H1 (cell line): ENCODE measurements at regions not wholly inside any gene's neighbourhood (a gene's known extent, or its start where the extent isn't known, plus 50 kb on each side); places are given as distances from the start of the nearest gene placed in this dataset.

ENCODE experiments used
- CTCF ChIA-PET: fragments of 300-600 bp; sonication (Branson Sonifier 250); formaldehyde crosslinking; loops from one replicate; lab custom pipeline; 2021; ENCODE audit not compliant: partially characterized antibody; lab: Charles Lee
- POLR2A ChIA-PET: fragments of 300-600 bp; sonication (Branson Sonifier 250); formaldehyde crosslinking; loops from one replicate; lab custom pipeline; 2021; ENCODE audit warnings: inconsistent platforms; ENCODE audit not compliant: partially characterized antibody; lab: Charles Lee
- DNase-seq, 2 experiments: peaks; one replicate each; pipeline versions ENCODE4 v3.0.0 to v3.0.0-alpha.2; 2010 to 2022; ENCODE audit warnings: low spot score in 2 of 2, low read depth in 1 of 2, mixed read lengths in 1 of 2
- FAIRE-seq: peaks from 2 replicates; lab custom pipeline; 2011; peaks lifted over from hg19 to GRCh38; lab: Jason Lieb, UNC
- H2AFZ ChIP-seq: 2 replicates; pipeline ENCODE4 v1.8.1; 2012; ENCODE audit warnings: low read length, inconsistent platforms
- H2AK5ac ChIP-seq: 2 replicates; pipeline ENCODE4 v1.6.1; 2013; ENCODE audit warnings: low read depth, low read length
- H2BK120ac ChIP-seq: replicated peaks from 2 replicates; pipeline ENCODE3; 2013; ENCODE audit warnings: low read depth, low read length, inconsistent platforms
- H2BK12ac ChIP-seq: 2 replicates; pipeline ENCODE4 v1.6.1; 2013; ENCODE audit warnings: low read depth, low read length
- H2BK15ac ChIP-seq: 2 replicates; pipeline ENCODE4 v1.6.1; 2013; ENCODE audit warnings: low read length
- H2BK20ac ChIP-seq: 2 replicates; pipeline ENCODE4 v1.6.1; 2013; ENCODE audit warnings: low read length
- H2BK5ac ChIP-seq: 2 replicates; pipeline ENCODE4 v1.6.1; 2013; ENCODE audit warnings: low read depth, low read length
- H3K14ac ChIP-seq: 2 replicates; pipeline ENCODE4 v1.6.1; 2013; ENCODE audit warnings: inconsistent platforms; ENCODE audit not compliant: insufficient read length
- H3K18ac ChIP-seq: 2 replicates; pipeline ENCODE4 v1.6.1; 2013; ENCODE audit warnings: low read length; ENCODE audit errors: extremely low read depth
- H3K23ac ChIP-seq: 2 replicates; pipeline ENCODE4 v1.6.1; 2013; ENCODE audit warnings: inconsistent platforms; ENCODE audit not compliant: insufficient read length
- H3K23me2 ChIP-seq: 2 replicates; pipeline ENCODE4 v1.6.1; 2013; ENCODE audit warnings: low read depth, low read length
- H3K27ac ChIP-seq: 2 replicates; pipeline ENCODE4 v1.6.1; 2011; ENCODE audit warnings: low read depth, low read length, inconsistent platforms
- H3K27me3 ChIP-seq, 4 experiments: replicated peaks in 1 of 4; 1 replicate in 1 of 4; 2 replicates in 3 of 4; pipeline versions ENCODE4 v1.6.1 to v1.8.1; 2011 to 2013; ENCODE audit warnings: low read length in 3 of 4, mild to moderate bottlenecking in 3 of 4, inconsistent platforms in 2 of 4, mixed read lengths in 2 of 4, moderate library complexity in 1 of 4; ENCODE audit not compliant: control insufficient read depth in 3 of 4, insufficient read depth in 3 of 4; ENCODE audit errors: extremely low read depth in 1 of 4
- H3K36me3 ChIP-seq, 4 experiments: 2 replicates each; pipeline versions ENCODE4 v1.6.1 to v1.8.1; 2011 to 2013; ENCODE audit warnings: mild to moderate bottlenecking in 4 of 4, low read length in 3 of 4, moderate library complexity in 2 of 4, control low read depth in 1 of 4, inconsistent platforms in 1 of 4; ENCODE audit not compliant: insufficient read depth in 4 of 4, control insufficient read depth in 2 of 4
- H3K4ac ChIP-seq: replicated peaks from 2 replicates; pipeline ENCODE3; 2013; ENCODE audit warnings: low read length, low read depth, mixed read lengths, inconsistent platforms; ENCODE audit not compliant: insufficient read length
- H3K4me1 ChIP-seq, 4 experiments: replicated peaks in 1 of 4; 1 replicate in 1 of 4; 2 replicates in 3 of 4; pipeline versions ENCODE4 v1.6.1 to v1.8.1; 2011 to 2013; ENCODE audit warnings: low read length in 3 of 4, inconsistent platforms in 2 of 4, mixed read lengths in 1 of 4; ENCODE audit not compliant: insufficient read depth in 4 of 4, control insufficient read depth in 3 of 4
- H3K4me2 ChIP-seq, 2 experiments: 2 replicates each; pipeline versions ENCODE4 v1.6.1 to v1.8.1; 2011 to 2013; ENCODE audit warnings: low read depth in 2 of 2, low read length in 2 of 2, control low read depth in 1 of 2, inconsistent platforms in 1 of 2, mild to moderate bottlenecking in 1 of 2; ENCODE audit not compliant: insufficient read depth in 1 of 2
- H3K4me3 ChIP-seq, 4 experiments: fragments of 200-600, 300-600 bp in 1 of 4; sonication (generic), shearing (Covaris generic), sonication (Bioruptor Twin) in 1 of 4; 2 replicates each; pipeline versions ENCODE4 v1.5.1 to v1.8.1; 2011 to 2016; ENCODE audit warnings: low read length in 4 of 4, low read depth in 3 of 4, control low read depth in 2 of 4, inconsistent platforms in 2 of 4, mild to moderate bottlenecking in 2 of 4, mixed read lengths in 1 of 4, moderate library complexity in 1 of 4; ENCODE audit not compliant: insufficient read depth in 2 of 4; ENCODE audit errors: extremely low read depth in 1 of 4
- H3K56ac ChIP-seq: replicated peaks from 2 replicates; pipeline ENCODE3; 2013; ENCODE audit warnings: low read depth, mild to moderate bottlenecking, mixed read lengths, low read length, inconsistent platforms; ENCODE audit not compliant: insufficient read length
- H3K79me1 ChIP-seq: 2 replicates; pipeline ENCODE4 v1.6.1; 2013; ENCODE audit warnings: low read depth, low read length, control low read depth
- H3K79me2 ChIP-seq, 2 experiments: 2 replicates each; pipeline versions ENCODE4 v1.6.1 to v1.8.1; 2012 to 2013; ENCODE audit warnings: low read length in 2 of 2, mild to moderate bottlenecking in 2 of 2, inconsistent platforms in 1 of 2; ENCODE audit not compliant: insufficient read depth in 2 of 2, control insufficient read depth in 1 of 2
- H3K9ac ChIP-seq, 4 experiments: replicated peaks in 1 of 4; 1 replicate in 1 of 4; 2 replicates in 3 of 4; pipeline versions ENCODE4 v1.6.1 to v1.8.1; 2011 to 2013; ENCODE audit warnings: low read depth in 3 of 4, low read length in 3 of 4, control low read depth in 2 of 4, mild to moderate bottlenecking in 2 of 4, moderate library complexity in 2 of 4, inconsistent platforms in 1 of 4; ENCODE audit errors: extremely low read depth in 1 of 4
- H3K9me3 ChIP-seq, 2 experiments: 2 replicates each; pipeline versions ENCODE4 v1.6.1 to v1.8.1; 2012 to 2013; ENCODE audit warnings: mild to moderate bottlenecking in 2 of 2, moderate library complexity in 2 of 2, control low read depth in 1 of 2, inconsistent platforms in 1 of 2, low read depth in 1 of 2, low read length in 1 of 2, mixed read lengths in 1 of 2; ENCODE audit not compliant: insufficient read depth in 2 of 2
- H4K20me1 ChIP-seq, 2 experiments: replicated peaks in 1 of 2; 2 replicates each; pipeline versions ENCODE3 to v1.8.1; 2011 to 2013; ENCODE audit warnings: inconsistent platforms in 2 of 2, low read length in 2 of 2, mild to moderate bottlenecking in 1 of 2; ENCODE audit not compliant: insufficient read depth in 2 of 2, control insufficient read depth in 1 of 2
- H4K5ac ChIP-seq: 2 replicates; pipeline ENCODE4 v1.6.1; 2013; ENCODE audit warnings: low read length, low read depth, mixed read lengths, inconsistent platforms; ENCODE audit not compliant: insufficient read length
- H4K8ac ChIP-seq: 2 replicates; pipeline ENCODE4 v1.8.0; 2013; ENCODE audit warnings: mild to moderate bottlenecking, moderate library complexity, low read length, inconsistent platforms; ENCODE audit not compliant: insufficient read depth; ENCODE audit errors: extremely low read depth
- H4K91ac ChIP-seq: replicated peaks from 2 replicates; pipeline ENCODE3; 2013; ENCODE audit warnings: low read length, mixed read lengths, inconsistent platforms; ENCODE audit not compliant: insufficient read length
- SIN3A ChIP-seq, 2 experiments: IDR thresholded peaks in 1 of 2; conservative IDR thresholded peaks in 1 of 2; 2 replicates each; pipeline ENCODE4 v1.6.1; 2011 to 2012; ENCODE audit warnings: low read length in 2 of 2, improper control_type of control experiment in 1 of 2, low read depth in 1 of 2, mild to moderate bottlenecking in 1 of 2
- WGBS, 2 experiments: shearing (Covaris generic) in 1 of 2; methylation state at CpG; one replicate each; pipeline versions ENCODE4 v1.1.6 to v1.1.7; 2013 to 2015; ENCODE audit warnings: low lambda C conversion rate in 2 of 2, mixed read lengths in 2 of 2, inconsistent platforms in 1 of 2, low coverage in 1 of 2, missing lambda C conversion rate in 1 of 2; ENCODE audit not compliant: insufficient replicate concordance in 2 of 2, insufficient coverage in 1 of 2, insufficient read length in 1 of 2; ENCODE audit errors: extremely low coverage in 1 of 2, missing lambda C conversion rate in 1 of 2; 5-methylcytosine and 5-hydroxymethylcytosine counted together

GRCh38 chr2:150339282-150339681, 148.2 kb downstream of the RND3 start:
- FAIRE-seq (no peak), DNase-seq (no peak)
- Histone ChIP-seq H3K4me1 (no peaks in the 10 kb centered on the region; a peak in 1 of 7 replicates), H3K23me2 (no peaks in the 10 kb centered on the region), H3K18ac (no peak overlapping the region), H2BK120ac (no peak overlapping the region), H3K27ac (no peak overlapping the region), H4K91ac (no peak overlapping the region), H3K79me2 (no peaks in the 10 kb centered on the region), H3K56ac (no peak overlapping the region), H2BK15ac (no peak overlapping the region), H2AK5ac (no peak overlapping the region), H3K23ac (no peak overlapping the region), H2BK12ac (no peak overlapping the region), H4K8ac (no peak overlapping the region), H3K14ac (no peak overlapping the region), H3K4me2 (no peak overlapping the region), H3K4ac (no peak overlapping the region), H3K4me3 (no peak overlapping the region), H4K20me1 (no peaks in the 10 kb centered on the region), H2BK5ac (no peak overlapping the region), H2BK20ac (no peak overlapping the region), H4K5ac (no peak overlapping the region), H3K9ac (no peak overlapping the region), H3K9me3 (no peaks in the 10 kb centered on the region), H3K36me3 (no peaks in the 10 kb centered on the region), H3K27me3 (no peaks in the 10 kb centered on the region), H2AFZ (no peak overlapping the region), H3K79me1 (no peaks in the 10 kb centered on the region)
- 88 to 100% methylated on average over 1 of the region's 1 CpG for WGBS, 2 experiments
- CTCF ChIA-PET, result interaction anchor here (0.7 kb wide), 1 partner anchor 86 kb away, joined by 3 read pairs; no protein-coding TSS in a partner anchor
- no peak for TF ChIP-seq SIN3A (conservative IDR thresholded peaks at IDR 0.05 in 1 of 2, IDR thresholded peaks at IDR 0.05 in 1 of 2; ENCODE audit: low read depth in 1 of 2, low read length in 2 of 2)
- POLR2A ChIA-PET, result interaction anchor here (0.6 kb wide), 1 partner anchor 136 kb away, joined by 3 read pairs; no protein-coding TSS in a partner anchor
